ENCODE measurements at regions not wholly inside any gene's neighbourhood (a gene's known extent, or its start where the extent isn't known, plus 50 kb on each side); places are given as distances from the start of the nearest gene placed in this dataset.
"Not testable (repeated sequence)": the region's sequence is repeated elsewhere in the genome, so short reads cannot be mapped to it uniquely, and the experiment has no call there.

DNA sequence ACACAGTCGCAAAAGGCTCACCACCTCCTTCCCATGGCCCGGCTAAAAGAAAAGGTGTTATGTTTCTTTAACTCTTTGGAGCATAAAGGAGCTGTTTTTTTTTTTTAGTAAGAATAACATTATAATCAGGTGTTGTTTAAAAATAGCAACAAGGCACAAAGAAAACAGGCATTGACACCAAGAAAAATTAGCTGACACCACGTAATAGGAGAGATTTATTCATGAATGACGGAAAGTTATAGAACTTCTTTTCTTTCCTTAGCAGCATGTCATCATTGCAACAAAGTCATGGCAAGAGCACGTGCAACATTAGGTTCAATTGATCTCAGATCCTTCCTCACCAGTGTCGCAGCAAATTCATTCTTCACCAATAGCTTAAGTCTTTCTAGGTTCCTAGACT, 302.9 kb upstream of the ZFP42 start:
- in situ Hi-C loops (cut with HindIII; ENCODE audit: low sequenced_read_pairs): no loop called here
- H3K4me3 ChIP-seq (ENCODE audit: low read depth, low read length): no peak overlapping the region
- TF ChIP-seq, protein P1, sequence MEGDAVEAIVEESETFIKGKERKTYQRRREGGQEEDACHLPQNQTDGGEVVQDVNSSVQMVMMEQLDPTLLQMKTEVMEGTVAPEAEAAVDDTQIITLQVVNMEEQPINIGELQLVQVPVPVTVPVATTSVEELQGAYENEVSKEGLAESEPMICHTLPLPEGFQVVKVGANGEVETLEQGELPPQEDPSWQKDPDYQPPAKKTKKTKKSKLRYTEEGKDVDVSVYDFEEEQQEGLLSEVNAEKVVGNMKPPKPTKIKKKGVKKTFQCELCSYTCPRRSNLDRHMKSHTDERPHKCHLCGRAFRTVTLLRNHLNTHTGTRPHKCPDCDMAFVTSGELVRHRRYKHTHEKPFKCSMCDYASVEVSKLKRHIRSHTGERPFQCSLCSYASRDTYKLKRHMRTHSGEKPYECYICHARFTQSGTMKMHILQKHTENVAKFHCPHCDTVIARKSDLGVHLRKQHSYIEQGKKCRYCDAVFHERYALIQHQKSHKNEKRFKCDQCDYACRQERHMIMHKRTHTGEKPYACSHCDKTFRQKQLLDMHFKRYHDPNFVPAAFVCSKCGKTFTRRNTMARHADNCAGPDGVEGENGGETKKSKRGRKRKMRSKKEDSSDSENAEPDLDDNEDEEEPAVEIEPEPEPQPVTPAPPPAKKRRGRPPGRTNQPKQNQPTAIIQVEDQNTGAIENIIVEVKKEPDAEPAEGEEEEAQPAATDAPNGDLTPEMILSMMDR (IDR thresholded peaks at IDR 0.05; ENCODE audit: low read depth, low read length): no peak
- DNase-seq (ENCODE audit: low read depth, low spot score): no peak

DNA sequence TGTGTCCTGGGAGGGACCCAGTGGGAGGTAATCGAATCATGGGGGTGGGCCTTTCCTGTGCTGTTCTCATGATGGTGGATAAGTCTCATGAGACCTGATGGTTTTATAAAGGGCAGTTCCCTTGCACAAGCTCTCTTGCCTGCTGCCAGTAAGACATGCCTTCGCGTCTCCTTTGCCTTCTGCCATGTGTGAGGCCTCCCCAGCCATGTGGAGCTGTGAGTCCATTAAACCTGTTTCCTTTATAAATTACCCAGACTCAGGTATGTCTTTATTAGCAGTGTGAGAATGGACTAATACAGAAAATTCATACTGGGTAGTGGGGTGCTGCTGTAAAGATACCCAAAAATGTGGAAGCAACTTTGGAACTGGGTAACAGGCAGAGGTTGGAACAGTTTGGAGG, 300.0 kb upstream of the ZFP42 start:
- in situ Hi-C loops (cut with HindIII; ENCODE audit: low sequenced_read_pairs); H3K4me3 ChIP-seq (ENCODE audit: low read depth, low read length); DNase-seq (ENCODE audit: low read depth, low spot score): not testable (repeated sequence)

DNA sequence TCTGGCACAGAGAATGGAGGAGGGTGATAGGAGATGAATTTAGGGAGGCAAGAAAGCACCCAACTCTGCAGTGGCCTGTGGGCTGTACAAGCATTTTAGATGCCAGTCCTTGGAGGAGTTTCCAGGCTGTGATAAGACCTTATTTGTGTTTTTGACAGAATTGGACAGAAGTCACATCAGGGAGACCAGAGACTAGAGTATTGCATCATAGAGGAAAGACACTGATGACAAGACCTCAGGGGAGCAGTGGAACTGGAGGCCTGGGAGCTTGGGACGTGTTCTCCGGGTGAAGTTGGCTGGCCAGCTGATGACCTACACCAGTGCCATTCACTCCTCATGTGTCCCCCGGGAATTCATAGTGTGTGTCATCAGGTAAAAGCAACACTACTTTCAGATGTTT, 284.0 kb upstream of the ZFP42 start:
- in situ Hi-C loops (cut with HindIII; ENCODE audit: low sequenced_read_pairs): no loop called here
- no peak for DNase-seq (ENCODE audit: low read depth, low spot score)
- H3K4me3 ChIP-seq (ENCODE audit: low read depth, low read length): no peak overlapping the region
- TF ChIP-seq, protein P1 (IDR thresholded peaks at IDR 0.05; ENCODE audit: low read depth, low read length): no peak

DNA sequence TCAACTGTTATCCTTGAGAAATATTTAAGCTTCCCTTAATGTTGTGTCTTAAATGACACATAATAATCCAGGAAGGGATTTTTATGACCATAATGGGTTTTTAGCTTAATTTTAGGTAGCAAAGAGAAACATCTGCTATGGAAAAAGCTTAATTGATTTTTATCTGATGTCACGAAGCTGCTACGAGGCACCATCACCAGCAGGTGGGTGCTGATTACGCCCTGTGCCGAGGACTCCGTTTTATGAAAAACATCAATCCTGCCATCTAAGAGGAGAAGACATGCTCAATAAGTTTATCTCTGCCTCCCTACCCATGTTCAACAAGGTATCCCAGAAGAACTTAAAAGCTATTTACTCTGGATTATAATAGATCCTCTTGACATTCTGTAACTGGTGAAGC, 280.6 kb upstream of the ZFP42 start:
- no peak for DNase-seq (ENCODE audit: low read depth, low spot score)
- no peak overlapping the region for H3K4me3 ChIP-seq (ENCODE audit: low read depth, low read length)
- in situ Hi-C loops (cut with HindIII; ENCODE audit: low sequenced_read_pairs): no loop called here
- TF ChIP-seq, protein P1 (IDR thresholded peaks at IDR 0.05; ENCODE audit: low read depth, low read length): no peak

DNA sequence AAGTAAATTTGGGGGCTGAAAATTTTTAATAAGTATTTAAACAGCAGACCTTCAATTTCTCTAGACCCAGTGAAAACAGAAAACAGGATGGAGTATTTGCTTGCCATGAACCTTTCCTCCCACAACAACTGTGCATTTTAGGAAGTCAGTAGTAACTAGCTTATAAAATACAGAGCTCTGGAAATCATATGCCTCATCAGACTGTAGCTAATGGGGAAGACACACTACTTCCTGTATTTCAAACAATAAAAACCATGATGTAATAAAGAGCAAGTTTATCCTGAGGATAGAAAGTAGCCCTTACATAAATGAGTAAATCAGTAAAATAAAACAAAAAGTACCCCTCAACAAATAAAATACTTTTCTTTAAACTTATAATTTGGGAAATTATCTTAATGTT, 280.1 kb upstream of the ZFP42 start:
- no peak for DNase-seq (ENCODE audit: low read depth, low spot score)
- TF ChIP-seq, protein P1 (IDR thresholded peaks at IDR 0.05; ENCODE audit: low read depth, low read length): no peak
- H3K4me3 ChIP-seq (ENCODE audit: low read depth, low read length): no peak overlapping the region
- in situ Hi-C loops (cut with HindIII; ENCODE audit: low sequenced_read_pairs): no loop called here

DNA sequence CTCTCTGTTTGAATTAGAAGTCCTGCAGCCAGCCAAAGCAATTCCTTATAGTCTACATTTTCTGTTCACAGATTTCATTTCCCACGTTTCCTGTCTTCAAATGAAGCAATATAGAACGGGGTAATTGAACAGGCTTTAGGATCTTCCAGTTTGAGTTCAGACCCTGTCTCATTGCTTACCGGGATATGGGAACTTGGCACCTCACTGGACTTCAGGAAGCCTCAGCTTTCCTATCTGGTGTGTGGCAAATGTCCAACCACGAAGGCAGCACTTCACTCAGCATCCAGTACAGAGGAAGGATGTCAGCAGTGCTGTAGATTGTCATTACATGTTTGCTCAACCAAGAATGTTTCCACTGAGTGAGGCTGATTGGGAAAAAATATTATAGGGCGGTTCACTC, 271.1 kb upstream of the ZFP42 start:
- TF ChIP-seq, protein P1 (IDR thresholded peaks at IDR 0.05; ENCODE audit: low read depth, low read length): no peak
- no peak overlapping the region for H3K4me3 ChIP-seq (ENCODE audit: low read depth, low read length)
- in situ Hi-C loops (cut with HindIII; ENCODE audit: low sequenced_read_pairs): no loop called here
- DNase-seq (ENCODE audit: low read depth, low spot score): no peak

DNA sequence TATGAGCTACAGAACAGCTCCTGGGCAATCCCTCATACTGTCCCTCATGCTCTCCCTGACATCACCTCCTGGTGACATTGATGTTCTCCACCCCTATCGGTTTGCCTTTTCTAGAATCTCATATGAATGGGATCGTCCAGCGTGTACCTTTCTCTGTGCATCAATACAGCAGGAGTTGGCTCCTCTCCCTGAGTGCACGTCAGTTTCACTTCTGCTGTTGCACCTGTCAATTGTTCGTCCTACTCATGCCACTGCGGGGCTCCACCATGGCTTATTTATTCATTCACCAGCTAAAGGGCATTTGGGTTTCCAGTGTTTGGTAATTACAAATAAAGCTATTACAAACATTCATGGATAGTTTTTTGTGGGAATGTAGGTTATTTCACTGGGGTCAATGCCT, 269.1 kb upstream of the ZFP42 start:
- in situ Hi-C loops (cut with HindIII; ENCODE audit: low sequenced_read_pairs): no loop called here
- no peak for DNase-seq (ENCODE audit: low read depth, low spot score)
- TF ChIP-seq, protein P1 (IDR thresholded peaks at IDR 0.05; ENCODE audit: low read depth, low read length): no peak
- H3K4me3 ChIP-seq (ENCODE audit: low read depth, low read length): no peak overlapping the region

Measured in astrocyte of the spinal cord (primary cell).